PC-3 (cell line): ENCODE measurements at regions not wholly inside any gene's neighbourhood (a gene's known extent, or its start where the extent isn't known, plus 50 kb on each side); places are given as distances from the start of the nearest gene placed in this dataset.
A peak's percentile ranks its signal among the peaks of the same experiment; 100 is the strongest.

ENCODE experiments used
- ATAC-seq: fragments of 200-7000 bp; cut with Tn5 transposase; 2 replicates; pipeline ENCODE4 v1.9.1; 2020; ENCODE audit warnings: mild to moderate bottlenecking, moderate library complexity
- BruUV-seq: library from RNA; stranded (reverse); fragments of 400-500 nt; replicated peaks from 2 replicates; lab custom pipeline; 2021; lab: Mats Ljungman, UMichigan
- CTCF ChIA-PET: fragments of 300-600 bp; sonication (Branson Sonifier 250); formaldehyde crosslinking; loops from one replicate; lab custom pipeline; 2022; ENCODE audit warnings: antibody characterized with exemption; lab: Charles Lee
- POLR2A ChIA-PET: fragments of 300-600 bp; sonication (Branson Sonifier 250); formaldehyde crosslinking; loops from one replicate; lab custom pipeline; 2022; ENCODE audit warnings: antibody characterized with exemption; ENCODE audit not compliant: unreplicated experiment; lab: Charles Lee
- DNase-seq: peaks from one replicate; pipeline ENCODE4 v3.0.0-alpha.2; 2015
- H2AFZ ChIP-seq: fragments of 300-600 bp; sonication (generic); 2 replicates; pipeline ENCODE4 v1.6.0; 2016; ENCODE audit warnings: antibody characterized with exemption, low read length
- H3F3A ChIP-seq: fragments of 300-600 bp; sonication (generic); one replicate; pipeline ENCODE4 v1.6.0; 2017; ENCODE audit warnings: antibody characterized with exemption, low read length, control low read depth, mild to moderate bottlenecking; ENCODE audit not compliant: unreplicated experiment
- H3K27ac ChIP-seq: fragments of 300-600 bp; sonication (generic); 2 replicates; pipeline ENCODE4 v1.5.1; 2016; ENCODE audit warnings: mild to moderate bottlenecking, low read length
- H3K27me3 ChIP-seq: fragments of 300-600 bp; sonication (generic); 2 replicates; pipeline ENCODE4 v1.6.1; 2016; ENCODE audit warnings: low read length, mixed read lengths
- H3K36me3 ChIP-seq: fragments of 300-600 bp; sonication (generic); 2 replicates; pipeline ENCODE4 v1.6.1; 2016; ENCODE audit warnings: low read depth, mixed run types, low read length, mixed read lengths
- H3K4me1 ChIP-seq: fragments of 300-600 bp; sonication (generic); 2 replicates; pipeline ENCODE4 v1.5.1; 2016; ENCODE audit warnings: low read length; ENCODE audit not compliant: insufficient read depth
- H3K4me2 ChIP-seq: fragments of 300-600 bp; sonication (generic); 2 replicates; pipeline ENCODE4 v1.6.0; 2016; ENCODE audit warnings: low read length
- H3K4me3 ChIP-seq: fragments of 300-600 bp; sonication (generic); 2 replicates; pipeline ENCODE4 v1.5.1; 2016; ENCODE audit warnings: mild to moderate bottlenecking, low read length, mixed read lengths
- H3K79me2 ChIP-seq: fragments of 300-600 bp; sonication (generic); 2 replicates; pipeline ENCODE4 v1.6.1; 2017; ENCODE audit warnings: low read length, mixed read lengths
- H3K9ac ChIP-seq: fragments of 300-600 bp; sonication (generic); 2 replicates; pipeline ENCODE4 v1.6.0; 2016; ENCODE audit warnings: mild to moderate bottlenecking, low read length
- H3K9me2 ChIP-seq: fragments of 300-600 bp; sonication (generic); replicated peaks from 2 replicates; pipeline ENCODE4 v1.6.1; 2016; ENCODE audit warnings: mixed run types, low read length, mixed read lengths
- H3K9me3 ChIP-seq: fragments of 300-600 bp; sonication (generic); 2 replicates; pipeline ENCODE4 v1.6.1; 2016; ENCODE audit warnings: low read length, mixed read lengths
- H4K20me1 ChIP-seq: fragments of 300-600 bp; sonication (generic); 2 replicates; pipeline ENCODE4 v1.6.1; 2016; ENCODE audit warnings: low read length, mixed read lengths
- EZH2 ChIP-seq: fragments of 300-600 bp; sonication (generic); IDR thresholded peaks from one replicate; pipeline ENCODE4 v1.6.1; 2017; ENCODE audit warnings: antibody characterized with exemption, mild to moderate bottlenecking, low read length; ENCODE audit not compliant: unreplicated experiment
- EZH2phosphoT487 ChIP-seq: fragments of 300-600 bp; sonication (generic); IDR thresholded peaks from 2 replicates; pipeline ENCODE4 v1.6.1; 2018; ENCODE audit warnings: mild to moderate bottlenecking, antibody characterized with exemption, low read length, borderline replicate concordance
- intact Hi-C: fragments of 100-400 bp; cut with micrococcal nuclease; formaldehyde crosslinking; loops from 2 replicates; pipeline ENCODE4 v1.9.0; 2023
- TF ChIP-seq, protein P1 (sequence below): fragments of 300-600 bp; sonication (generic); conservative IDR thresholded peaks from 2 replicates; pipeline ENCODE4 v1.5.1; 2017; ENCODE audit warnings: antibody characterized with exemption, low read depth, mild to moderate bottlenecking, low read length

- Histone ChIP-seq H3K36me3 (no peaks in the 10 kb centered on the region), H3K4me1 (no peaks in the 10 kb centered on the region), H3K9me3 (no peaks in the 10 kb centered on the region), H3K9ac (no peak overlapping the region), H3K4me3 (no peak overlapping the region), H3K27me3 (no peaks in the 10 kb centered on the region), H3K79me2 (no peaks in the 10 kb centered on the region), H3F3A (no peaks in the 10 kb centered on the region), H3K4me2 (no peak overlapping the region), H2AFZ (no peak overlapping the region), H3K9me2 (no peaks in the 10 kb centered on the region), H3K27ac (no peak overlapping the region), H4K20me1 (no peaks in the 10 kb centered on the region)
- POLR2A ChIA-PET = no interaction called here
- intact Hi-C loops = loop anchor here (10.0 kb wide), 2 partner anchors 150 to 310 kb away; no protein-coding TSS in a partner anchor
- ATAC-seq (no peak), DNase-seq (peak; percentile 52)
- no peak for TF ChIP-seq EZH2
- TF ChIP-seq, protein P1, sequence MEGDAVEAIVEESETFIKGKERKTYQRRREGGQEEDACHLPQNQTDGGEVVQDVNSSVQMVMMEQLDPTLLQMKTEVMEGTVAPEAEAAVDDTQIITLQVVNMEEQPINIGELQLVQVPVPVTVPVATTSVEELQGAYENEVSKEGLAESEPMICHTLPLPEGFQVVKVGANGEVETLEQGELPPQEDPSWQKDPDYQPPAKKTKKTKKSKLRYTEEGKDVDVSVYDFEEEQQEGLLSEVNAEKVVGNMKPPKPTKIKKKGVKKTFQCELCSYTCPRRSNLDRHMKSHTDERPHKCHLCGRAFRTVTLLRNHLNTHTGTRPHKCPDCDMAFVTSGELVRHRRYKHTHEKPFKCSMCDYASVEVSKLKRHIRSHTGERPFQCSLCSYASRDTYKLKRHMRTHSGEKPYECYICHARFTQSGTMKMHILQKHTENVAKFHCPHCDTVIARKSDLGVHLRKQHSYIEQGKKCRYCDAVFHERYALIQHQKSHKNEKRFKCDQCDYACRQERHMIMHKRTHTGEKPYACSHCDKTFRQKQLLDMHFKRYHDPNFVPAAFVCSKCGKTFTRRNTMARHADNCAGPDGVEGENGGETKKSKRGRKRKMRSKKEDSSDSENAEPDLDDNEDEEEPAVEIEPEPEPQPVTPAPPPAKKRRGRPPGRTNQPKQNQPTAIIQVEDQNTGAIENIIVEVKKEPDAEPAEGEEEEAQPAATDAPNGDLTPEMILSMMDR = peak; percentile 62
- no peak for TF ChIP-seq EZH2phosphoT487
- no TSS peak for BruUV-seq
- CTCF ChIA-PET = no interaction called here
Measured at GRCh38 chr4:29805245-29805644, 914.9 kb upstream of the PCDH7 start.

DNA sequence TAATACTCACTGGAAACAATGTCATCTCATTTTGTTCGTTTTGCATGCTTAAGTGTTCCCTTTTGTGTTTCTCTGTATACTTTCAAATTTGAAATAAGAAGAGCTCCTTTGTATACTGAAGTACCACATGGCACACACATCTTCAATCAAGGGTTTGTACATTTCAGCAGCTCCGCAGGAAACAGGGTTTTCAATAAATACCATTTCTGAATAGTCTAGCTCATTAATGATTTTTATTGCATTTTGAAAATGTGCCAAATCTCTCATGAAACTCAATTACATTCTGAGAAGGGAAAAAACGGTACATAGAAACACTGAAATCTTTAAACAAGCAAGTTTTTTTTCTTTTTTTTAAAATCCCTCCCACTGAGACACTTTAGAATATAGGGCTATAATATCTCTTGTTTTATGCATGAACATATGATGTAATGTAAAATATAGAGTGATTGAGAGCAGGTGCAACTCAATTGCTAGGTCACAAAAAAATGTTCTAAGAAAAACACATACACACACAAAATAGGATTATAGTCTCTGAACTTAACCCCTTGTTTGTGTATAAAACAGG is 914.2 kb upstream of the PCDH7 start:
- ChIA-PET POLR2A (no interaction called here), CTCF (no interaction called here)
- ATAC-seq = no peak
- TF ChIP-seq, protein P1 = no peak
- no peak for TF ChIP-seq EZH2
- TF ChIP-seq EZH2phosphoT487 = no peak
- no TSS peak for BruUV-seq
- Histone ChIP-seq H3K27ac (no peak overlapping the region), H3K9me2 (no peaks in the 10 kb centered on the region), H3K4me2 (no peak overlapping the region), H3F3A (no peaks in the 10 kb centered on the region), H3K27me3 (no peaks in the 10 kb centered on the region), H3K4me3 (no peak overlapping the region), H3K9ac (no peak overlapping the region), H3K36me3 (no peaks in the 10 kb centered on the region), H4K20me1 (no peaks in the 10 kb centered on the region), H3K9me3 (no peaks in the 10 kb centered on the region), H3K4me1 (no peaks in the 10 kb centered on the region), H2AFZ (no peak overlapping the region), H3K79me2 (no peaks in the 10 kb centered on the region)
- DNase-seq = no peak
- intact Hi-C loops = loop anchor here (10.0 kb wide), 2 partner anchors 149 to 311 kb away; no protein-coding TSS in a partner anchor

- H3K36me3 ChIP-seq = no peaks in the 10 kb centered on the region
- no peaks in the 10 kb centered on the region for H3F3A ChIP-seq
- H3K9ac ChIP-seq = no peak overlapping the region
- H3K27me3 ChIP-seq = no peaks in the 10 kb centered on the region
- ATAC-seq = no peak
- ChIA-PET POLR2A (no interaction called here), CTCF (no interaction called here)
- no TSS peak for BruUV-seq
- H3K9me3 ChIP-seq = no peaks in the 10 kb centered on the region
- H3K79me2 ChIP-seq = no peaks in the 10 kb centered on the region
- intact Hi-C loops = no loop called here
- TF ChIP-seq, protein P1 = no peak
- no peak for TF ChIP-seq EZH2
- H3K4me3 ChIP-seq = no peak overlapping the region
- DNase-seq = no peak
- no peaks in the 10 kb centered on the region for H3K4me1 ChIP-seq
- H3K9me2 ChIP-seq = no peaks in the 10 kb centered on the region
- no peak overlapping the region for H3K27ac ChIP-seq
- H2AFZ ChIP-seq = no peak overlapping the region
- H4K20me1 ChIP-seq = no peaks in the 10 kb centered on the region
- no peak overlapping the region for H3K4me2 ChIP-seq
Measured at GRCh38 chr4:29817961-29818360, 902.2 kb upstream of the PCDH7 start.
